Progenitor cell of endocrine pancreas (in vitro differentiated cells): ENCODE measurements at regions not wholly inside any gene's neighbourhood (a gene's known extent, or its start where the extent isn't known, plus 50 kb on each side); places are given as distances from the start of the nearest gene placed in this dataset.

Experiments used
- DNase-seq: peaks from one replicate; pipeline ENCODE4 v3.0.0; 2021; ENCODE audit warnings: low spot score; ENCODE audit not compliant: unreplicated experiment
- H3K27ac Mint-ChIP-seq: 2 replicates; pipeline ENCODE4 v1.8.0; 2021; ENCODE audit warnings: mild to moderate bottlenecking, moderate library complexity, mixed read lengths
- H3K27me3 Mint-ChIP-seq: 2 replicates; pipeline ENCODE4 v1.8.0; 2021; ENCODE audit warnings: mixed read lengths
- H3K36me3 Mint-ChIP-seq: 2 replicates; pipeline ENCODE4 v1.8.0; 2022; ENCODE audit warnings: mixed read lengths; ENCODE audit not compliant: insufficient read depth
- H3K4me1 Mint-ChIP-seq: 2 replicates; pipeline ENCODE4 v1.8.0; 2021; ENCODE audit warnings: low read depth, mixed read lengths
- H3K4me3 Mint-ChIP-seq: 2 replicates; pipeline ENCODE4 v1.8.0; 2021; ENCODE audit warnings: low read depth, mild to moderate bottlenecking, moderate library complexity, mixed read lengths
- H3K9me3 Mint-ChIP-seq: 2 replicates; pipeline ENCODE4 v1.8.0; 2021; ENCODE audit warnings: low read depth, mixed read lengths
- CTCF ChIP-seq: fragments of 200-600 bp; sonication (generic); IDR thresholded peaks from one replicate; pipeline ENCODE4 v1.5.0; 2021; ENCODE audit warnings: antibody characterized with exemption, mild to moderate bottlenecking; ENCODE audit not compliant: unreplicated experiment

GRCh38 chr3:76024640-76025039 is 239.3 kb upstream of the ZNF717 start:
- H3K27ac Mint-ChIP-seq = no peak overlapping the region
- no peaks in the 10 kb centered on the region for H3K27me3 Mint-ChIP-seq
- no peaks in the 10 kb centered on the region for H3K9me3 Mint-ChIP-seq
- no peak for DNase-seq
- no peaks in the 10 kb centered on the region for H3K4me1 Mint-ChIP-seq
- H3K4me3 Mint-ChIP-seq = no peak overlapping the region
- peak; percentile 67 for TF ChIP-seq CTCF
- no peaks in the 10 kb centered on the region for H3K36me3 Mint-ChIP-seq

- Mint-ChIP-seq H3K4me3 (no peak overlapping the region), H3K4me1 (no peaks in the 10 kb centered on the region), H3K27me3 (no peaks in the 10 kb centered on the region), H3K36me3 (no peaks in the 10 kb centered on the region), H3K9me3 (peaks cover under 1% of the 10 kb centered on the region), H3K27ac (no peak overlapping the region)
- TF ChIP-seq CTCF = no peak
- no peak for DNase-seq
Observed at GRCh38 chr3:76025561-76025960, 240.2 kb upstream of the ZNF717 start.

GRCh38 chr3:76026379-76026778 is 241.0 kb upstream of the ZNF717 start:
- Mint-ChIP-seq H3K4me1 (no peaks in the 10 kb centered on the region), H3K36me3 (no peaks in the 10 kb centered on the region), H3K9me3 (peaks cover 6% of the 10 kb centered on the region), H3K27me3 (no peaks in the 10 kb centered on the region), H3K27ac (no peak overlapping the region), H3K4me3 (no peak overlapping the region)
- no peak for DNase-seq
- TF ChIP-seq CTCF = no peak

- peaks cover 6% of the 10 kb centered on the region for H3K4me1 Mint-ChIP-seq
- no peak overlapping the region for H3K4me3 Mint-ChIP-seq
- no peak for TF ChIP-seq CTCF
- H3K36me3 Mint-ChIP-seq = no peaks in the 10 kb centered on the region
- no peak overlapping the region for H3K27ac Mint-ChIP-seq
- peaks cover 6% of the 10 kb centered on the region for H3K9me3 Mint-ChIP-seq
- no peak for DNase-seq
- H3K27me3 Mint-ChIP-seq = no peaks in the 10 kb centered on the region
Observed at GRCh38 chr3:76028774-76029173, 243.4 kb upstream of the ZNF717 start.

GRCh38 chr3:76034649-76035048 is 249.3 kb upstream of the ZNF717 start:
- DNase-seq = no peak
- Mint-ChIP-seq H3K4me1 (peaks cover 6% of the 10 kb centered on the region), H3K9me3 (peaks cover 6% of the 10 kb centered on the region), H3K4me3 (no peak overlapping the region), H3K27ac (no peak overlapping the region), H3K36me3 (no peaks in the 10 kb centered on the region), H3K27me3 (no peaks in the 10 kb centered on the region)
- no peak for TF ChIP-seq CTCF
